ENCODE measurements at regions not wholly inside any gene's neighbourhood (a gene's known extent, or its start where the extent isn't known, plus 50 kb on each side); places are given as distances from the start of the nearest gene placed in this dataset.

GRCh38 chr6:8549074-8549790, 113.9 kb upstream of the SLC35B3 start:
- intact Hi-C loops (cut with DNase I): no loop called here
- H3K27me3 ChIP-seq: no peaks in the 10 kb centered on the region
- no peak overlapping the region for H3K27ac ChIP-seq
- H3K9me3 ChIP-seq: no peaks in the 10 kb centered on the region
- H3K4me3 ChIP-seq: no peak overlapping the region
- TF ChIP-seq, protein P1, sequence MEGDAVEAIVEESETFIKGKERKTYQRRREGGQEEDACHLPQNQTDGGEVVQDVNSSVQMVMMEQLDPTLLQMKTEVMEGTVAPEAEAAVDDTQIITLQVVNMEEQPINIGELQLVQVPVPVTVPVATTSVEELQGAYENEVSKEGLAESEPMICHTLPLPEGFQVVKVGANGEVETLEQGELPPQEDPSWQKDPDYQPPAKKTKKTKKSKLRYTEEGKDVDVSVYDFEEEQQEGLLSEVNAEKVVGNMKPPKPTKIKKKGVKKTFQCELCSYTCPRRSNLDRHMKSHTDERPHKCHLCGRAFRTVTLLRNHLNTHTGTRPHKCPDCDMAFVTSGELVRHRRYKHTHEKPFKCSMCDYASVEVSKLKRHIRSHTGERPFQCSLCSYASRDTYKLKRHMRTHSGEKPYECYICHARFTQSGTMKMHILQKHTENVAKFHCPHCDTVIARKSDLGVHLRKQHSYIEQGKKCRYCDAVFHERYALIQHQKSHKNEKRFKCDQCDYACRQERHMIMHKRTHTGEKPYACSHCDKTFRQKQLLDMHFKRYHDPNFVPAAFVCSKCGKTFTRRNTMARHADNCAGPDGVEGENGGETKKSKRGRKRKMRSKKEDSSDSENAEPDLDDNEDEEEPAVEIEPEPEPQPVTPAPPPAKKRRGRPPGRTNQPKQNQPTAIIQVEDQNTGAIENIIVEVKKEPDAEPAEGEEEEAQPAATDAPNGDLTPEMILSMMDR (IDR thresholded peaks at IDR 0.05): no peak
- TF ChIP-seq POLR2A (IDR thresholded peaks at IDR 0.05) (no peak), POLR2AphosphoS5 (IDR thresholded peaks at IDR 0.05; ENCODE audit: insufficient read depth in 1 of 2, low read depth in 1 of 2) (no peak)
- H3K36me3 ChIP-seq: no peaks in the 10 kb centered on the region
- H3K4me1 ChIP-seq: no peaks in the 10 kb centered on the region
- no peak for DNase-seq (ENCODE audit: extremely low spot score in 2 of 2)

GRCh38 chr6:8546496-8546895, 111.2 kb upstream of the SLC35B3 start:
- no peak overlapping the region for H3K4me3 ChIP-seq
- H3K9me3 ChIP-seq: no peaks in the 10 kb centered on the region
- H3K36me3 ChIP-seq: no peaks in the 10 kb centered on the region
- H3K27me3 ChIP-seq: no peaks in the 10 kb centered on the region
- no peaks in the 10 kb centered on the region for H3K4me1 ChIP-seq
- intact Hi-C loops (cut with DNase I): no loop called here
- no peak for DNase-seq (ENCODE audit: extremely low spot score in 2 of 2)
- TF ChIP-seq, protein P1 (IDR thresholded peaks at IDR 0.05): no peak
- TF ChIP-seq POLR2A (IDR thresholded peaks at IDR 0.05) (no peak), POLR2AphosphoS5 (IDR thresholded peaks at IDR 0.05; ENCODE audit: insufficient read depth in 1 of 2, low read depth in 1 of 2) (no peak)
- no peak overlapping the region for H3K27ac ChIP-seq

DNA sequence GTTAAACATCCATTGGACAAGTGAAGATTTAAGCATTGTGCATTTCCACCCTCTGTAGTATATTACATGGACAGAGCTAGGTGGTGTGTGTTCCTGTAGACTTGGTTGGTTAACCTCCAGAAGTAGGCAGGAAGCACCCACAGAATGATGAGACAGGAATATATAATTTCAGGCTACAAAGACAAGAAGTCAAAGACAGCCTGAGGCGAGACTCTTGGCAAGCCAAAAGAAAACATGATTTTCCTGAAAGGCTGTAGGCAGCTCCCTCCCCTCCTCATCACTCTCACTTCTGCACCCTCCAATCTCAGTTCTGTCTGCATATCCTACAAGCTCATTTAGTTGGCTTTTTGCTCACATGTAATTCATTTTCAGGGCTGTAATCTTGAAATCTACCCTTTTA, 110.0 kb upstream of the SLC35B3 start:
- intact Hi-C loops (cut with DNase I): no loop called here

DNA sequence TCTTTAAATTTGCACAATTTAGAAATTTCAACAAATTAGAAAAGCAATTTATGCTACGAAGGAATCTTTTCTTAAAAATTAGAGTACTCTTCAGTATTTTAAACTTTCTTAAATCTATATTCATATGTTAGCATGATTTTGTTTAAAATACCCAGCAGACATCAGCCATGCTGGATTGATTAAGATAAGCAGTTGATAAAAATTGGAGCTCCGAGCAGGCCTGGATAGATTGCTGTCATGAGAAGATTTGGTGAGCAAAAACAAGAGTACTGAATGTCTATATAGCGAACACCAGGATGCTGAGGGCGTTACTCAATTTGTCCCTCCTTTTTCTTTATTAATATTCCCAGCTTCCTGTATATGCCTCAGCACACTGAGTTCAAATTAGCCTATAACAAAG, 108.4 kb upstream of the SLC35B3 start:
- TF ChIP-seq, protein P1 (IDR thresholded peaks at IDR 0.05): no peak
- no peak for TF ChIP-seq POLR2AphosphoS5 (IDR thresholded peaks at IDR 0.05; ENCODE audit: insufficient read depth in 1 of 2, low read depth in 1 of 2)
- TF ChIP-seq POLR2A (IDR thresholded peaks at IDR 0.05): no peak
- Histone ChIP-seq H3K27me3 (no peaks in the 10 kb centered on the region), H3K36me3 (no peaks in the 10 kb centered on the region), H3K27ac (no peak overlapping the region), H3K4me1 (no peaks in the 10 kb centered on the region), H3K9me3 (no peaks in the 10 kb centered on the region), H3K4me3 (no peak overlapping the region)
- intact Hi-C loops (cut with DNase I): no loop called here
- DNase-seq (ENCODE audit: extremely low spot score in 2 of 2): no peak

More for the DNA sequence above, 110.0 kb upstream of the SLC35B3 start:
- no peak overlapping the region for H3K27ac ChIP-seq
- no peaks in the 10 kb centered on the region for H3K36me3 ChIP-seq
- no peaks in the 10 kb centered on the region for H3K27me3 ChIP-seq
- no peaks in the 10 kb centered on the region for H3K4me1 ChIP-seq
- no peak overlapping the region for H3K4me3 ChIP-seq
- no peaks in the 10 kb centered on the region for H3K9me3 ChIP-seq
- no peak for TF ChIP-seq POLR2A (IDR thresholded peaks at IDR 0.05)
- DNase-seq (ENCODE audit: extremely low spot score in 2 of 2): no peak

DNA sequence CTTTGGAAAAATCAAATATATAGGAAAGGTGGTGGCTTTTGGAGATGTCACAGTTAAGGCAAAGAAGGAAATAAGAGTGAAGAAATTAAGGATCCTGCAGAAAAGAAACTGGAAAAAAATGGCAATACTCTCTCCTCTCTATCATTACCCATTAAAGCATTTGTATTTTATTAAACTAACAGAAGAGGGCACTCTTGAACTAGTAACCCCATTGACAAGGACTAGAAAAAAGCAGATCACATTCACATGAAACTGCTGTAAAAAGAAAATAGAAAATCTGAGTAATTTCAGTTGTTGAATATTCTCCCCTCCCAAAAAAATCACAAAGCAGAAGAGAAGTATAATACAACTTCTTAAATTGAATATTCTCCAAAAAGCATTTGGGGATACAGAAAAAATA, 104.1 kb upstream of the SLC35B3 start:
- no peak overlapping the region for H3K27ac ChIP-seq
- H3K9me3 ChIP-seq: no peaks in the 10 kb centered on the region
- no peaks in the 10 kb centered on the region for H3K4me1 ChIP-seq
- intact Hi-C loops (cut with DNase I): no loop called here
- H3K36me3 ChIP-seq: no peaks in the 10 kb centered on the region
- no peak for DNase-seq (ENCODE audit: extremely low spot score in 2 of 2)
- H3K27me3 ChIP-seq: no peaks in the 10 kb centered on the region
- no peak overlapping the region for H3K4me3 ChIP-seq
- TF ChIP-seq POLR2A (IDR thresholded peaks at IDR 0.05): no peak
- no peak for TF ChIP-seq POLR2AphosphoS5 (IDR thresholded peaks at IDR 0.05; ENCODE audit: insufficient read depth in 1 of 2, low read depth in 1 of 2)
- TF ChIP-seq, protein P1 (IDR thresholded peaks at IDR 0.05): no peak

All from vagina (tissue), 2 donors.